Raji (cell line): ENCODE measurements at regions not wholly inside any gene's neighbourhood (a gene's known extent, or its start where the extent isn't known, plus 50 kb on each side); places are given as distances from the start of the nearest gene placed in this dataset.

ENCODE experiments used
- POLR2A ChIP-seq: IDR thresholded peaks from 2 replicates; pipeline ENCODE4 v1.6.1; 2011; ENCODE audit warnings: low read depth, low read length, control low read depth; ENCODE audit not compliant: insufficient read depth

- no peak for TF ChIP-seq POLR2A
Observed at GRCh38 chr1:221841983-221842335, 100.1 kb upstream of the DUSP10 start.

- no peak for TF ChIP-seq POLR2A
Observed at GRCh38 chr1:221841251-221841982, 99.5 kb upstream of the DUSP10 start.

GRCh38 chr1:221840511-221841243, 98.8 kb upstream of the DUSP10 start:
- TF ChIP-seq POLR2A, result no peak

- TF ChIP-seq POLR2A, result no peak
Observed at GRCh38 chr1:221839782-221840395, 98.0 kb upstream of the DUSP10 start.

GRCh38 chr1:221839321-221839720, 97.4 kb upstream of the DUSP10 start:
- no peak for TF ChIP-seq POLR2A

- no peak for TF ChIP-seq POLR2A
Observed at GRCh38 chr1:221837896-221838295, 96.0 kb upstream of the DUSP10 start.

GRCh38 chr1:221834698-221835513, 93.0 kb upstream of the DUSP10 start:
- no peak for TF ChIP-seq POLR2A

- no peak for TF ChIP-seq POLR2A
Observed at GRCh38 chr1:221832617-221833016, 90.7 kb upstream of the DUSP10 start.

GRCh38 chr1:221832151-221832550, 90.3 kb upstream of the DUSP10 start:
- no peak for TF ChIP-seq POLR2A

- no peak for TF ChIP-seq POLR2A
Observed at GRCh38 chr1:221829327-221830015, 87.6 kb upstream of the DUSP10 start.

- no peak for TF ChIP-seq POLR2A
Observed at GRCh38 chr1:221827307-221827642, 85.4 kb upstream of the DUSP10 start.

GRCh38 chr1:221824909-221825308, 83.0 kb upstream of the DUSP10 start:
- no peak for TF ChIP-seq POLR2A

- TF ChIP-seq POLR2A, result no peak
Observed at GRCh38 chr1:221824025-221824424, 82.1 kb upstream of the DUSP10 start.

- no peak for TF ChIP-seq POLR2A
Observed at GRCh38 chr1:221823561-221823960, 81.7 kb upstream of the DUSP10 start.

GRCh38 chr1:221823149-221823548, 81.3 kb upstream of the DUSP10 start:
- TF ChIP-seq POLR2A, result no peak
